Skeletal muscle satellite cell (primary cell): ENCODE measurements at regions not wholly inside any gene's neighbourhood (a gene's known extent, or its start where the extent isn't known, plus 50 kb on each side); places are given as distances from the start of the nearest gene placed in this dataset.

Experiments
- H3K27me3 ChIP-seq: 2 replicates; pipeline ENCODE4 v1.7.0; 2013; ENCODE audit warnings: low read length; ENCODE audit not compliant: control insufficient read depth, insufficient read depth
- H3K36me3 ChIP-seq: 2 replicates; pipeline ENCODE4 v1.7.0; 2013; ENCODE audit warnings: mild to moderate bottlenecking, control low read depth, low read length; ENCODE audit not compliant: insufficient read depth
- H3K4me1 ChIP-seq: 2 replicates; pipeline ENCODE4 v1.7.0; 2013; ENCODE audit warnings: low read length; ENCODE audit not compliant: control insufficient read depth, insufficient read depth
- H3K4me2 ChIP-seq: 2 replicates; pipeline ENCODE4 v1.7.0; 2013; ENCODE audit warnings: mild to moderate bottlenecking, low read length
- H3K4me3 ChIP-seq: 2 replicates; pipeline ENCODE4 v1.7.0; 2013; ENCODE audit warnings: low read length
- H3K9ac ChIP-seq: 2 replicates; pipeline ENCODE4 v1.7.0; 2013; ENCODE audit warnings: mild to moderate bottlenecking, low read depth, low read length, moderate library complexity
- H3K9me3 ChIP-seq: replicated peaks from 2 replicates; pipeline ENCODE4 v1.7.0; 2013; ENCODE audit warnings: mild to moderate bottlenecking, control low read depth, low read length

- no peak overlapping the region for H3K9ac ChIP-seq
- H3K4me2 ChIP-seq = no peak overlapping the region
- H3K36me3 ChIP-seq = no peaks in the 10 kb centered on the region
- no peaks in the 10 kb centered on the region for H3K27me3 ChIP-seq
- H3K9me3 ChIP-seq = no peaks in the 10 kb centered on the region
- H3K4me1 ChIP-seq = no peaks in the 10 kb centered on the region
- no peak overlapping the region for H3K4me3 ChIP-seq
These were observed 108.6 kb upstream of the TMEM106B start for GRCh38 chr7:12102527-12102926.

DNA sequence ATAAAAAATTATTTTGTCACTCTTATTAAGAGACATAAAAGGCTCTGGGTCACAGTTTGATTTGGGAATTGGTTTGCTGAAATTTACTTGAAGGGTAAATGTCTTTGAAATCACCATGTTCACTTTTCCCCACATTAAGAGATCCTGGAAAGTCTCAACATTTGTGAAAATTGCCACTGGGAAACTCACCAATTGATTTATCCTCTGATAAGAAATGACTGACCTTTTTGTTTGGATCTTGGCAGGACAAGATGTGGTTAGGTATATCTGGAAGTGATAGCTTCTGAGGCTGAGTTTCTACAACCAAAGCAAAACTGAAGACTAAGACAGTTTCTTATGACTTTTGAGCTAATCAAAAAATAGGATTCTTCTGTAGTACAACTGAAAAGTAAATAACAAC is 107.1 kb upstream of the TMEM106B start:
- no peak overlapping the region for H3K4me2 ChIP-seq
- no peaks in the 10 kb centered on the region for H3K36me3 ChIP-seq
- no peak overlapping the region for H3K9ac ChIP-seq
- H3K4me3 ChIP-seq = no peak overlapping the region
- no peaks in the 10 kb centered on the region for H3K4me1 ChIP-seq
- no peaks in the 10 kb centered on the region for H3K9me3 ChIP-seq
- no peaks in the 10 kb centered on the region for H3K27me3 ChIP-seq

DNA sequence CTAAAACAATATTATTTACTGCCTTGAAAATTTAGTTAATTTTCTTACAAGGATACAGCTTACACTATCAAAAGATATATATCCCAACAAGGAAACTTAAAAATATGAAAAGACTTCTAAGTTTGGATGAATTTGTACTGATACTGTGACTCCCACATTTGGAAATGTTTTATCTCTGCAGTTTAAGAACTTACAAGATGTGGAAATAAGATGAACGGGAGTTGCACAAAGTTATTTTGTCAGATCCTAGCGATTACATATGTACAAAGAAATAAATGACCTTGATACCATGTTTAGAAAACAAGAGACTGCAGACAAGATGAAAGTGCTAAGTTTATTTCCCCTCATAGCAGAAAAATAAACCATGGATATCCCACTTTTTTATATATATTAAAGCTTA is 103.7 kb upstream of the TMEM106B start:
- no peak overlapping the region for H3K4me2 ChIP-seq
- H3K36me3 ChIP-seq = no peaks in the 10 kb centered on the region
- no peak overlapping the region for H3K9ac ChIP-seq
- H3K4me1 ChIP-seq = peaks cover 10% of the 10 kb centered on the region
- H3K9me3 ChIP-seq = no peaks in the 10 kb centered on the region
- H3K4me3 ChIP-seq = no peak overlapping the region
- H3K27me3 ChIP-seq = peaks cover 4% of the 10 kb centered on the region

DNA sequence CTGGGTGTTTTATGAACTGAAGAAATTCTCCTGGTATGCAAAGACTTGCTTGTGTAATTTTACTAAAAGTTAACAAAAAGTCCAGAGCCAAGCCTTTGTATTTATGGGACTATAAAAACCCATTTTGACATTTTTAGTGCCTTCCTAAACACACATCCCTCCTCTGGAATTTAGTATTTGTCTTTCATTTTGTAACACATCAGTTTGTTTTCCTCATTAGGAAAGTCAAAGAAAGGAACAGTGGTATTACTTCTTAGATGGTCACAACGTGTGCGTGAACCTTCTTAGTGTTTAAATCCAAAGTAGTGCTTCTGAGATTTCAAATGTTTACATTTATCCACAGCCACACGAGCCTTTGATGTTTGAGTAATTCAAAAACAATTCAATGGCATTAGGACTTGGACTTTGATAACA is 103.2 kb upstream of the TMEM106B start:
- no peak overlapping the region for H3K4me2 ChIP-seq
- peaks cover 10% of the 10 kb centered on the region for H3K4me1 ChIP-seq
- H3K9ac ChIP-seq = no peak overlapping the region
- no peaks in the 10 kb centered on the region for H3K36me3 ChIP-seq
- H3K9me3 ChIP-seq = no peaks in the 10 kb centered on the region
- H3K27me3 ChIP-seq = peaks cover 4% of the 10 kb centered on the region
- no peak overlapping the region for H3K4me3 ChIP-seq

GRCh38 chr7:12110425-12110824 is 100.7 kb upstream of the TMEM106B start:
- Histone ChIP-seq H3K27me3 (peaks cover 15% of the 10 kb centered on the region), H3K4me3 (no peak overlapping the region), H3K9me3 (no peaks in the 10 kb centered on the region), H3K36me3 (no peaks in the 10 kb centered on the region), H3K9ac (no peak overlapping the region), H3K4me2 (no peak overlapping the region), H3K4me1 (peaks cover 10% of the 10 kb centered on the region)

DNA sequence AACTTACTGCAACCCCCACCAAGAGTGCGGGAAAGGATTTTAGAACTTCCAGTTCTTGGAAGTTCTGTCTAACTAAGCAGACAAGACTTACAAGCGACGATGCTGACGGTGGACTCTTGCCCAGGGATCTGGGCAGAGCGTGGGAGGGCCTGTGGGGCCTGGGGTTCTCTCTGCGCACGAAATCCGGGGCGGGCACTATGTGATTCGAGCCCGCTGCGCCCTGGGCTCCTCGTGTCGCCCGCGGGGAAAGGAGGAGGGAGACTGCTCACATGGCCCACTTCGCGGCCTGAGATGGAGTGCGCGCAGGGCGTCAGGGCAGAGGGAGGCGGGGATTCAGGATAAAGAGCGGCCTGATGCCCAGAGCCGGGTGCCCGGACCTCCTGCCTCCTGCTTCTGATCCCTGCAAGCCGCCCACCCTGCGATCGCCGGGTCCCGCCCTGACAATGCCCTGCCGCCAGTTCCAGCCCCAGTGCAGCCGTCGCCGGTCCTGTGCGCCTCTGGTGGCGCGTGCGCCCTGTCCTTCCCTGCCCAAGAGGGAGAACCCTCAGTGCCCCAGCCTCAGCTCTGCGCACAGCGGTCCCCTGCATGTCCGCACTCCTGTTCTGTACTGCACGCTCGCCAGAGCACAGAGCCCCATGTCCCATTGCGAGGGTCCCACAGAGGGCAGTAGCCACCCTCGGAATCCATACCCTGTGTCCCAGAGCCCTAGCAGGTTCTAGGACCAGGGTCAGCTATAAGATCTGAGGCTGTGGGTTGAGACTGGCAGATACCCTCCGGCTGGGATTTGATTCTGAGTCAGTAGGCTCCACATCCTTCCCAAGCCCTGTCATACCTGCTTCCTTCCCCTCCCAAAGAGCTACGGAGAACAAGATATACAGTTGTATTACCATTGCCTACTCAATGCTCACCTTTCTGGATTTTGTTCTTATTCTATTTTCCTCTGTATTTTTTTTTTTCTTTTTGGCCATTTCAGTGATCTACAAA is 99.4 kb upstream of the TMEM106B start:
- peaks cover 15% of the 10 kb centered on the region for H3K27me3 ChIP-seq
- peak overlapping the region; percentile 37 for H3K9ac ChIP-seq
- no peaks in the 10 kb centered on the region for H3K9me3 ChIP-seq
- H3K36me3 ChIP-seq = no peaks in the 10 kb centered on the region
- H3K4me3 ChIP-seq = peak overlapping the region; percentile 62
- H3K4me2 ChIP-seq = peak overlapping the region; percentile 76
- peaks cover 10% of the 10 kb centered on the region for H3K4me1 ChIP-seq

GRCh38 chr7:12117170-12117569 is 93.9 kb upstream of the TMEM106B start:
- no peak overlapping the region for H3K4me2 ChIP-seq
- no peaks in the 10 kb centered on the region for H3K4me1 ChIP-seq
- no peak overlapping the region for H3K4me3 ChIP-seq
- H3K36me3 ChIP-seq = no peaks in the 10 kb centered on the region
- peaks cover 11% of the 10 kb centered on the region for H3K27me3 ChIP-seq
- H3K9me3 ChIP-seq = no peaks in the 10 kb centered on the region
- H3K9ac ChIP-seq = no peak overlapping the region

GRCh38 chr7:12119620-12120303 is 91.3 kb upstream of the TMEM106B start:
- no peaks in the 10 kb centered on the region for H3K9me3 ChIP-seq
- H3K4me1 ChIP-seq = no peaks in the 10 kb centered on the region
- no peaks in the 10 kb centered on the region for H3K36me3 ChIP-seq
- no peak overlapping the region for H3K4me3 ChIP-seq
- peaks cover under 1% of the 10 kb centered on the region for H3K27me3 ChIP-seq
- no peak overlapping the region for H3K9ac ChIP-seq
- H3K4me2 ChIP-seq = no peak overlapping the region

DNA sequence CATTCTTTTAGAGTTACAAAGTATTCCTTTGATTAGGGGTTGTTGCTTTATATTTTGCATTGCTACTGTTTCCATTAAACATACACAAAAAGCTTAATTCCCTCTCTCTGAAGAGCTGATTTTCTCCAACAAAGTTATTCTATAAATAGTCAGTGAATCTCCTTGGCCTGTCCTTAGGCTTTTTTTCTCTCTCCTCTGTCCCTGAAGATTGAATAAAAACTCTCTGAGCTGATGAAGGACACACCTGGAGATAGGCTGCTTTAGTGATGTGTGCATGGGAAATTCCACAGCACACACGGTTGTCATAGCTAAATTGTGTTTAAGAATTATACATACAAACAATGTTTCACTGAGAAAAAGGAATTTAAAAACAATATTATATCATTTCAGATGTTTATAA is 90.5 kb upstream of the TMEM106B start:
- no peak overlapping the region for H3K4me2 ChIP-seq
- peaks cover 5% of the 10 kb centered on the region for H3K27me3 ChIP-seq
- no peaks in the 10 kb centered on the region for H3K4me1 ChIP-seq
- H3K9ac ChIP-seq = no peak overlapping the region
- H3K4me3 ChIP-seq = no peak overlapping the region
- H3K36me3 ChIP-seq = no peaks in the 10 kb centered on the region
- no peaks in the 10 kb centered on the region for H3K9me3 ChIP-seq

- Histone ChIP-seq H3K4me2 (no peak overlapping the region), H3K27me3 (peaks cover 5% of the 10 kb centered on the region), H3K36me3 (no peaks in the 10 kb centered on the region), H3K4me1 (no peaks in the 10 kb centered on the region), H3K4me3 (no peak overlapping the region), H3K9me3 (no peaks in the 10 kb centered on the region), H3K9ac (no peak overlapping the region)
These were observed 87.9 kb upstream of the TMEM106B start for GRCh38 chr7:12123172-12123571.

- Histone ChIP-seq H3K9ac (no peak overlapping the region), H3K9me3 (no peaks in the 10 kb centered on the region), H3K4me1 (no peaks in the 10 kb centered on the region), H3K36me3 (no peaks in the 10 kb centered on the region), H3K4me2 (no peak overlapping the region), H3K4me3 (no peak overlapping the region), H3K27me3 (peaks cover 5% of the 10 kb centered on the region)
These were observed 87.1 kb upstream of the TMEM106B start for GRCh38 chr7:12124028-12124427.
